ENCODE measurements at regions not wholly inside any gene's neighbourhood (a gene's known extent, or its start where the extent isn't known, plus 50 kb on each side); places are given as distances from the start of the nearest gene placed in this dataset.
A peak's percentile ranks its signal among the peaks of the same experiment; 100 is the strongest.

DNA sequence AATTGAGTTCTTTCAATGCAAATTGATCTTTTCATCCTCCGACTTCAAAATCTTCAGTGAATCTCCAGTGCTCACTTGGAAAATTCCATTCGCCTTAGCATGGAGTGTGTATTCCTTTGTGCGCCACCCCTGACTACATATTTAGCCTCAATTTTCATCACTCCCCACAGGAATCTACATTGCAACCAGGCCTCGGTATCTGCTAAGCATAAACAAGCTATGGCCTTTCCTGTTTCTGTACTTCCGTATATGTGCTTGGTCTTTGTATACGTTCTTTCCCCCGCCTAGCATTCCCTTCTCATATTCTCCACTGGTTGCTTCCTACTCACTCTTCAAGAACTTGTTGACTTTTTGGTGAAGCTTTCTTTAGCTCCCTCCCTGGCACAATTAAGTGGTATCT lies 470.8 kb downstream of the LMO4 start:
- no peak for DNase-seq (ENCODE audit: low read depth in 4 of 4, low spot score in 2 of 4)

DNA sequence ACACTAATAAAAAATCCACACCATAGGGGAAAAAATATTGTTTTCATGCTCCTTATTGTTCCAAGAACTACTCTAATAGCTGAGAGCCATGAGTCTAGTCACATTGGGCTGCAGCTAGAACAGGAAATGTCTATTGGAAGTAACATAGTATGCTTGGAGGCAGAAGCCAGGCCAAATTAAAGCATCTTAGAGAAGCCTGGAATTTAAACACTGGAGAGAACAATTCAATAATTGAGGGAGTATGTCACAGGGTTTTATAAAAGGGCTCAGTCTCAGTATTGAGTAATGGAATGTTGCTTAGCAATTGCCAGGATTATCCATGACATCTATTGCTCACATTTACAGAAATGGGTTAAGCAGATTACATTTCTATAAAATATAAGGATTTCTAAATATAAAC lies 471.3 kb downstream of the LMO4 start:
- no peak for DNase-seq (ENCODE audit: low read depth in 4 of 4, low spot score in 2 of 4)

DNA sequence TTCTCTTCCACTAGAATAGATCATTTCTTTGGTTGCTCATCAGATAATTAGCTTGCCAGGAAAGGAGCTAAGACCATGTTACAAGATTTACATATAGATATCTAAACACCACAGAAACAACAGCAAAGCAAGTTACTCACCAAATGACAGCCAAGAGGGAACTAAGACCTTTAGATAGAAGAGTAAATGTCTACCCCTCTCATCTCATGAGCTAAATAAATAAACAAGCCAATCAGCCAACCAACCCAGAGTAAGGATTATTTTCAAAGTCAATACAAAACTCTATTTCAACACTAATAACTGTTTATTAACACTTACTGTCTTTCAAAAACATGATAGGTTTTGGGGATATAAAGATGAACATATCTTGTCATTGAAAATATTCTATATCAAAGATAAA lies 474.7 kb downstream of the LMO4 start:
- DNase-seq (ENCODE audit: low read depth in 4 of 4, low spot score in 2 of 4), result no peak

DNA sequence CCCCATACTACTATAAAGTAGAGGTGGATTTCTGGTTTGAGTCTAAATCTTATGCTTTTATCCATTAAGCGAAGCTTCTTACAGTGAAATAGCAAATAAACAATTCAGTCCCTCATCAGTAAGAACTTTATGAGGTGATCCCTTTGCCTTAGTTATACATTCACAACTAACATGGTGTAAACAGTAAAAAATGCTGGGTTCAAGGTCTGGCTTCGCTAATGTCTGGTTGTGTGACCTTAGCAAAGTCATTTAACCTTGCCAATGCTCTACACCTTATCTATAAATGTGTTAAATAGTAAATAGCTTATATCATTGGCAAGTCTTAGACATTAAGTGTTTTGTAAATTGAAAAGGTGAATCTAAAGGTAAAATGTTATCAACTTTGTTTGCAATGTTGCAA lies 475.4 kb downstream of the LMO4 start:
- DNase-seq (ENCODE audit: low read depth in 4 of 4, low spot score in 2 of 4), result no peak

DNA sequence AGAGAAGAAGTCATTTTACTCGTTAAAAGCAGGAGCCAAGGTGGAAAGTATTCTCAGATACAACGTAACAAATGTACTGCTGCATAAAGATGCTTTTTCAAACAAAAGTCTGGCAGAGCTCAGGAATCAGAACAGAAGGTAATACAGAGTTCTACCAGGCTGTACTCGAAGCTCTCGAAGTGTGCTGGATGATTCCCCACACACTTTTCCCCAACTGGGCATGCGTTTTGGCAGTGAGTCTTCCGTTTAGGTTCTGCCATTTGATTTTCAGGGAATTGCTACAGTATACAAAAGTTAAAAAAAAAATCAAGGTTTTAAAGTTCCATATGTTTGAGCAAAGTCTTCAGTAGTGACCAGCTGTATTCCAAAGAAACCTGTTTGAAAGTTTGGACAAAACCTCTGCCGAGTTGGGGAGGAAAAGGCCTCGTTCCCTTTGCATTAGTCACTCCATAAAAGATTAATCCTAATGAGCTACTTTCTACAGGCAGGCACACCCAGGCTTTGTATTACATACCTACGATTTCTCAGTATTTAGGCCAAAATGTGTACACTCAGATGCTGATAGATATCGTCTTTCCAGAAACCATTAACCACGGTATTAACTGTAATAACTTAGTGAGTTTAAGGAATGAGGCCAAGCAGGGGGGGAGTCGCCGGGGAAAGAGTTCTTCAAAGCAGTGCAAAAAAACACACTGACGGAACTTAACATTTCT lies 477.1 kb downstream of the LMO4 start:
- peak in 2 of 4 donors; percentile 55 to 59 for DNase-seq (ENCODE audit: low read depth in 4 of 4, low spot score in 2 of 4)

DNA sequence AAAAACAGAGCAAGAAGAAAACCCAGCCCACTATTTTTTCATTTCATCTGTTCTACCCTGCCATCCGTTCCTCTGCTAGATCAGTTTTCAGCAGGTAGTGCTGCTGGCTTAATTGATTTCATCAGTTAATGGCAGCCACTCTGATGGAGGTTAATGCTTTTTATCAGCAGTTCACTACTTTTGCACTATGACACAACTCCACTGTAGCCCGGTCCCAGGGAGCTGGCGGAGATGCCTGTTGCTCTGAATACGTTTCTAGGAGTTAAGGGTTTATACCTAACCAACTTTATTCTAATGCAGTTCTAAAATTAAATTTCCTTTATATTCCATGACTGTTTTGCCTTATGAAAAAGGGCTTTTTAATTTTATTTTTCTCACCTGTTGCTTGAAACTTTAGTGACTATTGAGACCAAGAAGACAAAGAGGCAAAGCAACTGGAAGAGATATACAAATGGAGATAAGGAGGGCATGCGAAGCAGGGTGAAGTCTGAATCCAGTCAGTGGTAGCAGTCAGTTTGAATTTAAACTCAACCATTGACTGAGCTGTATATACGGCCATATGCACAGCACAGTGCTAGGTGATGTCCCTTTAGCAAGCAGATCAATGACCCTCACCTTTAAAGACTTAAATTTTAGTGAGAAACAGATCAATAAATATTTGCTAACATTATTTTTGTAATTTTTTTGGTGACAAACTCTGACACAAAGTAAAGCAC lies 477.9 kb downstream of the LMO4 start:
- no peak for DNase-seq (ENCODE audit: low read depth in 4 of 4, low spot score in 2 of 4)

DNA sequence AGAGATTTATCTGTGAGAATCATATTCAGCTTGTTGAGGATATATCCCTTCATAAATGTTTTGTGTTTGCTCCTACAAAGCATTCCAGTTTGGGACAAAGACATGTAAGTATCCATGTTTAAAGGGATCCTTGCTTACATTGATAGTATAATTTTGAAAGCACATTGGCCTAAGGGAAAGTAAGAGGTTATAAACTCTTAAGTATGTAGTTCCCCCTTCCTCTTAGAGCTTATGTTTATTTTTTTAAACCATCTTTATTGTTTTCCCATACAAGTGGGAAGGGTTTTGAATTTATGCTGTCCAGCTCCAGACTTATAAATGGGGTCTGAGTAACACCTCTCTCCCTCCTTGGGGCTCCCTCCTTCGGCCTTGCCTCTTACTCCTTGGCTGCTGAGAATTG lies 481.5 kb downstream of the LMO4 start:
- DNase-seq (ENCODE audit: low read depth in 4 of 4, low spot score in 2 of 4), result no peak

DNA sequence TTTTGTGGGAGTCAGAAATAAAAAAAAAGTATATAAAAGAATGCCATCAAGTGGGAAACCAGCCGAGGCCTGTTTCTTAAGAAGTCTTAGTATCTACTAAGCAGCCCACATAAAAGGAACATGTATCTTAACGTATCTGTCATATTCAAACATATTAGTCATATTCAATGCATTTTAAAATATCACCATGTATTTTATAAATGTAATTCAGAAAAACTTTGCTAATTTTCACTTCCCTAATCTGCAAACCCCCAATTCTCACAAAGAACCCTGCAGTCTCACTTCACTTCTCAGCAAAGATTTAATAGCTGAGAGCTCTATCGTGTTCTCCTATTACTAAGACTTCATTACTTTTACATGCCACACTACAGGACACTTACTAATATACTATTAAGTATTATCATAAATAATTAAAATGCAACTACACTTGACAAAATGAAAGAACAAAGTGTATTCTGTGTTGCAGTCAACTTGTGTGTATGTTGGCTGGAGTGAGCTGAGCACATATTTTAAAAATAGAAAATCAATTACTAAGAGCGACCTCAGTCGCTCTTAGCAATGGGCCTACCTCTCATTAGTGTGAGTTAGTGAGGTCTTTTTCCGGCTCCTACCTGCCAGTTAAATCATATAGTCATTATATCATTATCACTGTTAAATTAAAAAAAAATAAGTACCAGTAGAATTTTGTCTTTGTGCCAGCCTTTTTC lies 484.3 kb downstream of the LMO4 start:
- no peak for DNase-seq (ENCODE audit: low read depth in 4 of 4, low spot score in 2 of 4)

DNA sequence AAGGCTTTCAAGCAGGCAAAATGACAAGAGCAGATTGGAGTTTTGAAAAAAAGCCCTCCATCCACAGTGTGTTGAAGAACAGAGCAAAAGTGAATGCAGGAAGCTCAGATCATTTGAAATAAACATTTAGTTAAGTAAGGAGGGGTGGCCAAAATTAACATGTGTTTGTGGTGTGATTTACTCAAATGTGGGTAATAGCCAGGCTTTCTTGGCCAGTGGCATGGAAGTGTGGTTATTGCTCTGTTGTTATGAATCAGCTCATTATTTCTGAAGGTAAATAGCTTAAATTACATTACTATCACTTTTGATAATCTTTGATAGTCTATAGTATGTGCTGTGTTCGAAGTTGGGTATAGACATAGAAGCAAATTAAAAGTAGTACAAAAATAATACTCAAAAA lies 485.9 kb downstream of the LMO4 start:
- no peak for DNase-seq (ENCODE audit: low read depth in 4 of 4, low spot score in 2 of 4)

DNA sequence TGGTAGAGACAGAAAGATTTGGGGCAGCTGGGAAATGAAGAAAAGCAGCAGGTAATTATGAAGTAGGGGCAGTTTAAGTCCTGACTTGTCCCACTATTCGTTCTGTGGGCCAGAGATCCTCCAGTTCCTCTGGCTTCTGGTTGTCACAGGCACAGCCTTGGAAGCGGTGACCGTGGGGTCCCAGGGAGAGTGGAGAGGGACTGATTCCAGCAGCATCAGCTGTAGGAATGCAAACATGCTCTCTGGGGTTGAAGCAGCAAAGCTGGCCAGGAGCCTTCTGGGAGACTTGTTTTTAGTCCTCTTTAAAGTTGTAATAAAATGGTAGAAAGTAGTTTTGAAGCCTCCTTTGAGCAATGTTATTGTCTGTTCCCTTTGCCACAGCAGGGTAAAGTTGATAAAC lies 488.0 kb downstream of the LMO4 start:
- DNase-seq (ENCODE audit: low read depth in 4 of 4, low spot score in 2 of 4), result no peak

DNA sequence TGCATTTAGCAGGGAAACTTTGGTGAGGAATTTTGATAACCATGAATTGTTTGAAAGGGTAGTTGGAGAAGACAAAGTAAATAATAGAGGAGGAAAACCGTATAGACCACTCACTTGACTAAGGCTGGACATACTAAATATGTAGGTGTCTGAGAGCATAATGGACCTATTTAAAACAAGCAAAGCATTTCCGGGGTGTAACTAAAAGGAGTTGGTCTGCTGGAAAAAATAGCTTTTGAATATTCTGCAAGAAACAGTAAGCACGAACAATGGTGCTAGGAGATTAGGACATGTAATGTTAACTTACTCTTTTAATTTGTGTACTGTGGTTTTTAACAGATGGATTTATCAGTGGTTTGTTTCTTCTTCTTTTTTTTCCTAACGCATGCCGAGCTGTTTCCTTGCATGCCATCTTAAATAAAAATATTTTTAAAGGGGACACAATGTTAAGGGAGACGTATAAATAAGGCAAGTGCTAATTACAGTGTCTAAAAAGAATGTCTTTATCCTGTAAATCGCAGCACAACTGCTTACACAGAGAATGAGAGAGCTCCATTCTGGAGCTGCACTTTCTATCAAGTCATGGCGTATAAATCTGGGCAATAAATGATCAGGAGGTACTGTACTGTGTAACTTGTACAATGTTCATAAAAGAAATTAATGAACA lies 492.1 kb downstream of the LMO4 start:
- no peak for DNase-seq (ENCODE audit: low read depth in 4 of 4, low spot score in 2 of 4)

DNA sequence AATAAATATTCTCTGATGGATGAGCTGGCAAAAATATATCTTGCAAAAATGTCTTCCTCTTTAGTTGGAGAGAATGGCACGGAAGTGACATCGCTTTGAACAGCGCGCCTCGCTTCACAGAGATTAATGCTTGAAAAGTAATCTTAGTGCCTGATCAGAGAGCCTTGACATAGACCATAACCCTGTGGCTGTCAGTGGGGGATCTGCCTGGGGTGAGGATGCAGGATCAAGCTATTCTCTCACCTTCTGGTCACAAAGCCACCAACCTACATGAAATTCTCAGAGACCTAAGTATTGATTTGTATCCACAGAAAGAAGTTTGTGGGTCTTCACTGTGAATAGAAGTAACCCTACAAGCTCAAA lies 492.6 kb downstream of the LMO4 start:
- no peak for DNase-seq (ENCODE audit: low read depth in 4 of 4, low spot score in 2 of 4)

DNA sequence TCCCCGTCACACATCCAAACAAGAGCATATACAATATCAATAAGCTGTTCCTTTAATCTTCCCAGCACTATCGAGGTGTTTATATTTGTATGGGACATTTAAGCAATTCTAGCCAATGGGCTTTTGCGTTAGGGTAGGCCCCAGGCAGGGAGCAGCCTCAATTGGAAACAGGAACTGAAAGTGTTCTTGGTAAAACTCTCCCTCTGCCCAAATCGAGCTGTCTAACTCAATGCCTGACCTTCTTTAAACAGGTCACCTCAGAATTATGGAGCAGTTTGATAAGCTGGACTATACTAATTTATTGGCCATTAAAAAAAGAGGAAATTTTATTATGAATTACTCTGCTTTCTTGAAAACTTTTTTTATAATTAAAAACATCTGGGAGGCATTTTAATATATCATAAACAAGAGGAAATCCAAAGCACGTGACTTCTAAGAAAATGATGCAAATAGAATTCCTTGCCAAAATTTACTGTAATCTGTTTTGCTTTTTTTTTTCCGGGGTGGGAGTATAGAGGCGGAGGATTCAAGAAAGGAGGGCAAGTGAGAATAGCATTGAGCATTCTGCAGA lies 498.1 kb downstream of the LMO4 start:
- peak in 1 of 4 donors; percentile 58 for DNase-seq (ENCODE audit: low read depth in 4 of 4, low spot score in 2 of 4)

DNA sequence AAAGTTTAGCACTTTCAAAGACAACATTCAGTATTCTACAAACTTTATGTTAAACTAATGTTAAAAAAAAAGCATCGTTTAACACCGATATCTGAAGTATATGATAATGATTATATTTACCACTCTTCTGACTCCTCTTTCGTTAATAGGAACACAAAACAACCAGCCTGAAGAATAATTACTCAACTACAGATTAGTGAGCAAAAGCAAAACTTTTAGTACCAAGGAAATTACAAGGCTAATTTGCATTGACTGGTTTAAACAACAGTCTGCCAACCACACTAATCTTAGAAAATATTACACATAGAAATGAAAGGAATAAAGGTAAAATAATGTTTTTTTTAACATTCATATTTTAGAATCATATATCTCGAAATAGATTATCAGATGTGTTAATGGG lies 500.7 kb downstream of the LMO4 start:
- no peak for DNase-seq (ENCODE audit: low read depth in 4 of 4, low spot score in 2 of 4)

DNA sequence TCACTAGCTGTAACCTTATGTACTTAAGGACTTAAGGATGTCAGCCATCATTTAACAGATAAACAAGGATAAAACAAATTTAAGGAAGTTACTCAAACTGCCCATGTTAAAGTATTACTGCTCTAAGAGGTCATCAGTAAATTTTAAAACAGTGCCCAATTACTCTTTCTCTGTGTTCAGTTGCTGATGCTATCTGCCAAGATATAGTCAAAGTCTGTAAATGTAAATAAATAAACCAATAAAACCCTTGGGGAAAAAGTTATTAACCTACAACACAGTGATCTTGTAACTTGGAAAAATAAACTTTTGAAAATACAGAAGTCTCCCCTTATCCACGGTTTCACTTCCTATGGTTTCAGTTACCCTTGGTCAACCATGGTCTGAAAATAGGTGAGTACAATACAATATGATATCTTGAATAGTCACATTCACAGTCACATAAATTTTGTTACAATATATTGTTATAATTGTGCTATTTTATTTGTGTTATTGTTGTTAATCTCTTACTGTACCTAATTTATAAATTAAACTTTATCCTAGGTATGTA lies 501.8 kb downstream of the LMO4 start:
- DNase-seq (ENCODE audit: low read depth in 4 of 4, low spot score in 2 of 4), result no peak

DNA sequence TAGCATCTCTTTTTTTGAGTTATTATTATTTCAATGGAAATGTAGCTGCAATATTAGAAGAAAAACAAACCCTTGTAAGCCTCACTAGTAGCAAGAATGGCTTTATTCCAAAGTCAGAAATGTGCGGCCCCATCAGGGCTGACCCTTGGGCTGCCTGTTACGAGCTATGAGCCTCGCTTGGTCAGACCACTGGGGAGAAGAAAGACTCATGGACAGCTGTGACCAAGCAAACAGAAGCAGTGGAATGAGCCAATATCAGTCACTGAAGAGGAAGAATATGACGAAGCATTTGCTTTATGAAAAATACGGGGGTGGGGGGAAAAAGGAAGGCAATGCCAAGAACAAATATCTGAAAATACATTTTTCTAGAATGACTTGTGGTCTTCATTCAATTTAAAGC lies 504.5 kb downstream of the LMO4 start:
- DNase-seq (ENCODE audit: low read depth in 4 of 4, low spot score in 2 of 4), result peak in 1 of 4 donors; percentile 49

DNA sequence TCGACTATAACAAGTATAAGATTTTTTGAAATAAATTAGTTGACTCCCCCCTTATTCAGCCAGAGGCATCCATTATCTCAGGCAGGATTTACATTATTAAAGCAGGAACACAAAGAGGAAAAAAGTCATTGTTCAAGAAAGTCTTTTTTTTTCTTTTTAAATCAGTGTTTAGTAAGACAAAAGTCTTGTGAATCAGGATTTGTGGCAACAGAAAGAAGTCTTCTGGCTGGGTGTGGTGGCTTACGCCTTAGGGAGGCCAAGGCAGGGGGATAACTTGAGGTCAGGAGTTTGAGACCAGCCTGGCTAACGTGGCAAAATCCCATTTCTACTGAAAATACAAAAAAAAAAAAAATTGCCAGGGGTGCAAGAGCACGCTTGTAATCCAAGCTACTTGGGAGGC lies 505.5 kb downstream of the LMO4 start:
- DNase-seq (ENCODE audit: low read depth in 4 of 4, low spot score in 2 of 4), result no peak

DNA sequence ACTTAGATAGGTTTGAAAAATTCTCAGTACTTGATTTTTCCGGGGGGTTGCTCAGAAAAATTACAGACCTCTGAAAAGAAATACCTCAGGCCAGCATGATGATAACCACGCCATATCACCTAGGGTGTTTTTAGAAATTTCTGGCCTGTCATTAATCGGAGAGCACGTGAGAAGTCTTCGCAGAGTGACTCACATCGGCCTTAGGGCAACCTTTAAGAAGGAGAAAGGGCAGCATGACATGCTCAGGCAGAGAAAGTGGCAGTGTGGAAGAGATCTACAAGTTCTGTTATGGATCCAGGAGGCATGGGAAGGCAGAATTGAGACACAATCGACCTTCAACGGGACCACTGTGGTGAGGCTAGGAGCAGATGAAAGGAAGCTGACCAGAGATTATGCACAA lies 506.3 kb downstream of the LMO4 start:
- no peak for DNase-seq (ENCODE audit: low read depth in 4 of 4, low spot score in 2 of 4)

DNA sequence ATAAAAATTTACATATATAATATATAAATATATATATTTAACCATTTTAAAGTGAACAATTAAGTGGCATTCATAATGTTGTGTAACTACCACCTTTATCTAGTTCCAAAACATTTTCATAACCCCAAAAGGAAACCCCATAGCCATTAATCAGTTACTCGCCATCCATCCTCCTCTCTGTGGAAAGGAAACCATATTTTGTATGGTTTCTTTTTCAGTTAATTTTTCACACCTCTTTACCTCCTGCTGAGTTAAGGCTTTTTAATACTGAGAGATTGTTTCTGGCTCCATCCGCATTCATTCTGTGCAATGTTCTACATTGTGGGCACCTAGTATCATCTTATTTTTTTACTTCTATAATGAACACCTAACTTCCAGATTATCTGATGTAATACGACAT lies 512.1 kb downstream of the LMO4 start:
- DNase-seq (ENCODE audit: low read depth in 4 of 4, low spot score in 2 of 4), result no peak

DNA sequence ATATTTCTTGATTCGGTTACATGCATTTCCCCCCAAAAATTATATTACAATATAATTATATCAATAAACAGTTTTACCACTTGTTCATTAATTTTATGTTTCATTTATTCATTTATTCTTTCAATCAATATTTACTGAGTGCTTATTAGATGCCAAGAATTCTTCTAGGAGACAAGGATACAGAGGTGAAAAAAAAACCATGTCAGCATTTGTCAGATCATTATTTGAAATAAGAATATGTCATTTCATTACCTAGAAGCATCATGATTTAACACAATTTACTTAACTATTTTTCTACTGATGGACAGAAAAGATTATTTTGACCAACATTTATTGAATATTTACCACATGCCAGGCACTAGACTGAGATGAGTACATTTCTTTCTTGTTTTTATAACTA lies 512.7 kb downstream of the LMO4 start:
- no peak for DNase-seq (ENCODE audit: low read depth in 4 of 4, low spot score in 2 of 4)

DNA sequence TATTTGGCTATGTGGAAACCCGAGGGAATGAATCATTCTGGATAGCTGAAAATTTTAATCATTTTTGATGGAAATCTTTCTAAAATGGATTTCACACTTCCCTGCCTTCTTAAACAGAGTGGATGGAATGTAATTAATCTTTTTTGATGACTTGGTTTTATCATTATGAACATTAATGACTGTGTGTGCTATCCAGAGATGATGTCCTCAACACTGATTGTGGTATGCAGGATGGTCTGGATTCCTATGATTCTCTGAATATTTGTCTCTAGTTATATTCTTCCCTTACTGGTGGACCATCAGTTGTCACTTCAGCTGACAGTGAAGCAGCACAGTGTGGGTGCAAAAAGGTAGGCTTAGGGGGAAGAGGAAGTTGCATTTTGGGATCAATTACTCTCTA lies 513.5 kb downstream of the LMO4 start:
- no peak for DNase-seq (ENCODE audit: low read depth in 4 of 4, low spot score in 2 of 4)

All from left renal cortex interstitium (tissue), 4 donors.